Bronchial epithelial cell (primary cell): ENCODE measurements at regions not wholly inside any gene's neighbourhood (a gene's known extent, or its start where the extent isn't known, plus 50 kb on each side); places are given as distances from the start of the nearest gene placed in this dataset.

Experiments used
- DNase-seq: peaks from one replicate; pipeline ENCODE4 v3.0.0-alpha.2; 2010; ENCODE audit warnings: low read depth
- FAIRE-seq: peaks from 2 replicates; lab custom pipeline; 2011; peaks lifted over from hg19 to GRCh38; lab: Jason Lieb, UNC
- H3K27me3 ChIP-seq: 2 replicates; pipeline ENCODE4 v1.5.1; 2011; ENCODE audit warnings: low read length; ENCODE audit not compliant: control insufficient read depth, insufficient read depth
- H3K36me3 ChIP-seq: 2 replicates; pipeline ENCODE4 v1.5.1; 2011; ENCODE audit warnings: low read length; ENCODE audit not compliant: control insufficient read depth, insufficient read depth
- H3K4me3 ChIP-seq: 2 replicates; pipeline ENCODE4 v1.5.1; 2011; ENCODE audit warnings: mild to moderate bottlenecking, low read depth, low read length, control low read depth
- TF ChIP-seq, protein P1 (sequence below): IDR thresholded peaks from 2 replicates; pipeline ENCODE4 v1.5.1; 2011; ENCODE audit warnings: mild to moderate bottlenecking, moderate library complexity, low read length, control low read depth, inconsistent platforms; ENCODE audit not compliant: insufficient read depth, severe bottlenecking

DNA sequence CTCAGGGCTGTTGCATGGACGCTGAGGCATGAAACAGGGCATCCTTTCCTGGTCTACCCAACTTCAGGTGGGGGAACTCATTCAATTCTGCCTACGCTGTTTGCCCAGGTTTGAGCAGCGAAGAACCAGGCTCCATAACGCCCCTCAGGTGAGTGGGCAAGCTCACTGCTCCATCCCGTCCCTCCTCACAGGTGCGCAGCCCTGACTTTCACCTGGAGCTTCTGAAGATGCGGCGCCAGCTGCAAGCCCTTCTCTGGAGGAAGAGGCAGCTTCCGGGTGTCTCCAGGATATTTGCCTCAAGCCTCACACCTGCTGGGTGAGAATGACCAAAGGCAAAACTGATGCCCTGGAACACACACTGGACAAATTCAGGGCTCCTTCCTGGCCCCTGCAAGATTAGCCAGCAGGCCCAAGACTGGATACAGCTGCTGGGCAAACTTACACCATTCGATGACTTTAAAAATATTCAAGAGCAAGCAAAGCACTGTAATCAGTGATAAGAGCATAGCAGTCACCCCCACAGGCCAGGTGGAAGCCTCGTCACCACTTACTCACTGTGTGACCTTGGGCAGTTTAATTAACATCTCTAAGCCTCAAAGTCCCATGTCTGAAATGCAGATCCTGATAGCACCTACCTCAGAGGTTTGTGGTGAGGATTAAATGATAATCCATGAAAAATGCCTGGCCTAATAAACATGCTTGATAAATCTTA is 97.7 kb downstream of the GYPC start:
- TF ChIP-seq, protein P1, sequence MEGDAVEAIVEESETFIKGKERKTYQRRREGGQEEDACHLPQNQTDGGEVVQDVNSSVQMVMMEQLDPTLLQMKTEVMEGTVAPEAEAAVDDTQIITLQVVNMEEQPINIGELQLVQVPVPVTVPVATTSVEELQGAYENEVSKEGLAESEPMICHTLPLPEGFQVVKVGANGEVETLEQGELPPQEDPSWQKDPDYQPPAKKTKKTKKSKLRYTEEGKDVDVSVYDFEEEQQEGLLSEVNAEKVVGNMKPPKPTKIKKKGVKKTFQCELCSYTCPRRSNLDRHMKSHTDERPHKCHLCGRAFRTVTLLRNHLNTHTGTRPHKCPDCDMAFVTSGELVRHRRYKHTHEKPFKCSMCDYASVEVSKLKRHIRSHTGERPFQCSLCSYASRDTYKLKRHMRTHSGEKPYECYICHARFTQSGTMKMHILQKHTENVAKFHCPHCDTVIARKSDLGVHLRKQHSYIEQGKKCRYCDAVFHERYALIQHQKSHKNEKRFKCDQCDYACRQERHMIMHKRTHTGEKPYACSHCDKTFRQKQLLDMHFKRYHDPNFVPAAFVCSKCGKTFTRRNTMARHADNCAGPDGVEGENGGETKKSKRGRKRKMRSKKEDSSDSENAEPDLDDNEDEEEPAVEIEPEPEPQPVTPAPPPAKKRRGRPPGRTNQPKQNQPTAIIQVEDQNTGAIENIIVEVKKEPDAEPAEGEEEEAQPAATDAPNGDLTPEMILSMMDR: no peak
- Histone ChIP-seq H3K27me3 (no peaks in the 10 kb centered on the region), H3K36me3 (no peaks in the 10 kb centered on the region), H3K4me3 (no peak overlapping the region)
- no peak for DNase-seq
- no peak for FAIRE-seq

DNA sequence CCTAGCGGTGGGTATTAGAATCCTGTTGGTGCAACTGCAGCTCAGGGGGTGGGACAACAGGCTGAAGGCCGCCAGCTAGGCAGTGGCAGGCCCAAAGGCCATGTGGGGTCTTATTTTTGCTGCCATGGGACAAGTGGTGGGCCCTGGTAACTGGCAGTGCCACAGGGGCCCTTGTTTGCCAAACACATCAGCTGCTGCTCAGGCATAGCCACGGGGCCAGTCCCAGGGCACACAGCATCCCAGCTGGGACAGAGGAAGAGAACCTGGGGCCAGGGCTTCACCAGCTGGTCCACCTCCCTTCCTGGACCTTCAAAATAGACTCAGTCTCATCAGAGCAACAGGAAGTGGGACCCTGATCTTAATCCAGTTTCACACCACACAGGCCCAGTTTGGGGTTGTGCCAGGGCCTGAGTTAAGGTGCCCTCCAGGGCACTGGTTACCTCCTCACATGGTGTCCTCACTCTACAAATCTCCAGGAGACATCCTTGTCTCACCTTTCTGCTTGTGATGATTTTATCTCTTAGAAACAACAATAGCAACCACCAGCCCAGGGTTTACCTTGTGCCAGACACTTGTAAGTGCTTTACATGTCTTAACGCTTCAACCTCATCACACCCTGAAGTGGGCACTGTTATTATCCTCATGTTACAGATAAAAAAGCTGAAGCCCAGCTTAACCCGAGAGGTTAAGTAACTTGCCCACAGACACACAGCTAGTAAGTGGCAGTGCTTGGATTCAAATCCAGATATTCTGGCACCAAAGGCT is 98.5 kb downstream of the GYPC start:
- FAIRE-seq: no peak
- Histone ChIP-seq H3K27me3 (no peaks in the 10 kb centered on the region), H3K4me3 (no peak overlapping the region), H3K36me3 (no peaks in the 10 kb centered on the region)
- TF ChIP-seq, protein P1: no peak
- no peak for DNase-seq

DNA sequence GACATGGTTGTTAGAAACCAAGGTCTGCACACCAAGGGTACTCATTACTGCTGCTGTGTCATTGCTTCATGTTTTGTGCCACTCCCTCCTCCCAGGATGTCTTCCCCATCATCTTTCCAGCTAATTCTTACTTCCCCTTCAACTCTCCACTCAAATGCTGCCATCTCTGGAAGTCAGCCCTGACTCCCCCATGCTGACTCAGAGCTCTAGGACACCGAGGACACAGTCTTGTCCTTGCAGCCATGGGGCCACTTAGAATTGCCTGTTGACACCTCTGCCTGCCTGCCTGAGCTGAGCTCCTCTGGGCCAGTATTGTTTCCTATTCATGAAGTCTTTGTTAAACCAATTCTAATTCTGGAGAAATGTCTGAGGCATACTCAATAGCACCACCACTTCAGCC is 100.2 kb downstream of the GYPC start:
- FAIRE-seq (no peak), DNase-seq (no peak)
- H3K27me3 ChIP-seq: no peaks in the 10 kb centered on the region
- H3K4me3 ChIP-seq: no peak overlapping the region
- H3K36me3 ChIP-seq: no peaks in the 10 kb centered on the region
- TF ChIP-seq, protein P1: no peak

DNA sequence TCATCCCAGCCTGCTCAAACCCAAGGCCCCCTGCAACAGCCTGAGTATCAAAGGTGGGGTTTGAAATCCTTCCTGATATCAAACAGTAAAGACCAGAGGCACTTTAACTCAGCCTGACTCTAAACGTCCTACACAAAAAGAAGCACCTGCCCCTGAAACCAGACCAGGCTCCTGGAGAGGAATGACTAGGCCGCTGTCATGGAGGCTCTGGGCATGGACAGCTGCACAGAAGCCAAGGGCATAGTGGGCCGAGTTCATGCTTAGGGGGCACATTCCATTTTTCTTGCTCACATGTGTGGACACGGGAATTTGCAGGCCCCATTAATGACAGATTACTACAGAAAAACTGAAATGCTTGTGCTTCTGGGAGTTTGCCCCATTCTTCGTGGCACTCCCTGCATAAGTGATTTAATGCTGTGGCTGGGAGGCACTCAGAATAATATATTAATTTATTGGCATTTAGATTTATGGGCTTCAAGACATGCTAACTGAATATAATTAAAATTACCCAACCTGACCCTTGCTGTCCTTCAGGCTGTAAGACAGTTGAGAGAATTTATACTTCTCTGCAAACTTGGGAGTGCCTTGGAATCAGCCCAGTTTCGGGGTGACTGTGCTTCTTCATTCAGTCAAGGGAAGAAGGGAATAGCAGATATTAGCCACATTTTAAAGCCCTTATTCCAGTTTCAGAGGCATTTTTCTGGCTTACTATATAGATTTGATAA is 105.5 kb downstream of the GYPC start:
- TF ChIP-seq, protein P1: no peak
- Histone ChIP-seq H3K4me3 (no peak overlapping the region), H3K36me3 (no peaks in the 10 kb centered on the region), H3K27me3 (no peaks in the 10 kb centered on the region)
- no peak for DNase-seq
- no peak for FAIRE-seq

DNA sequence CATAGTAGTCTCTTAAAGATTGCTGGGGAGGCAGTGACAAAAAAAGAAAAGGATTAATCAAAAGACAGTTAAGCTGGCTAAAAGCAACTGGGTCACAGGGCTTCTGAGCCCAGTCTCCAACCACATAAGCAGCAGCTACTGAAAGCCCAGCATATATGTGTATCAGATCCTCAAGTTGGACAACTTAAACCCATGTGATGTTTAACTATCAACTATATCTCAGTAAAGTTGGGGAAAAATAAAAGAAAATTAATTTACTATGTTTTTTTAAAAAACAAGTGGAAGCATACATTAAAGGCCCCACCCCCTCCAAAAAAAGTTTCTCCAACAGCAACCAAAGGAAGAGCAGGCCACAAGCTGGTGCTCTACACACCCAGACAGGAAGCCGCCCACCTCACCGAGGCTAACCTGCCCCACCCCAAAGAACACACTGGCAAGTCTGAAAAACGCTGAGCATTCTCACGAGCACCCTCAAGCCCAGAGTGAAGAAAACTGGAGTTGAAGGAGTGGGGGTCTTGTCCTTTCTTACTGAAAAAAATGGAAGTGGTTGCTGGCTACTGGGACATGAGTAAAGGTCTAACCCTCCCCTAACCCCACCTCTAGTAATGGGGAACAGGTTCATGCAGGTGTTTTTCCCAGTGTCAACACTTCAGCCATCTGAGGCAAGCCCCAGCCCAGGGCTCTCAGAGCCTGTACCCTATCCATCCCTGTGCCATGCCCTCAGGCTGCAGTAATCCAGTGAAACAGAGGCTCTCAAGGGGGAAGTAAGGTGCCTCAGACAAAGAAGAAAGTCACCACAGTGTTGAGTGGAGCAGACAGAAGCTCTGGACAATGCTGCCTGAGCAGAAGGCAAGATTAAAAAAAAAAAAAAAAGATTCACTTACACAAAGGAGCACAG is 106.3 kb downstream of the GYPC start:
- DNase-seq (no peak), FAIRE-seq (no peak)
- Histone ChIP-seq H3K4me3 (no peak overlapping the region), H3K36me3 (no peaks in the 10 kb centered on the region), H3K27me3 (no peaks in the 10 kb centered on the region)
- TF ChIP-seq, protein P1: no peak
